Tibial nerve (tissue), 3 donors: ENCODE measurements at regions not wholly inside any gene's neighbourhood (a gene's known extent, or its start where the extent isn't known, plus 50 kb on each side); places are given as distances from the start of the nearest gene placed in this dataset.

Experiments used
- CTCF ChIP-seq, 5 experiments: fragments of 200-600 bp in 3 of 5; fragments of 450-650 bp in 2 of 5; sonication (generic) in 3 of 5; IDR thresholded peaks; one replicate each; pipeline ENCODE4 v1.5.1; 2016 to 2019; ENCODE audit warnings: antibody characterized with exemption in 5 of 5, mild to moderate bottlenecking in 3 of 5, moderate library complexity in 2 of 5
- POLR2A ChIP-seq, 2 donors: fragments of 450-650 bp; IDR thresholded peaks; one replicate each; pipeline ENCODE4 v1.6.1; 2017; ENCODE audit warnings: antibody characterized with exemption in 2 of 2, mild to moderate bottlenecking in 2 of 2, moderate library complexity in 2 of 2

GRCh38 chr13:105058517-105058916, 1476.9 kb downstream of the EFNB2 start:
- no peak for TF ChIP-seq CTCF (IDR thresholded peaks at IDR 0.05)
- no peak for TF ChIP-seq POLR2A (IDR thresholded peaks at IDR 0.05)
